Adipose tissue (tissue), 3 donors: ENCODE measurements at regions not wholly inside any gene's neighbourhood (a gene's known extent, or its start where the extent isn't known, plus 50 kb on each side); places are given as distances from the start of the nearest gene placed in this dataset.
"Not testable (repeated sequence)": the region's sequence is repeated elsewhere in the genome, so short reads cannot be mapped to it uniquely, and the experiment has no call there.

Experiments
- H3K27ac ChIP-seq: one replicate; pipeline ENCODE4 v1.5.1; 2013; ENCODE audit warnings: low read depth, low read length
- WGBS, 3 donors: extraction: QIAGEN DNeasy Blood & Tissue Kit; methylation state at CpG; one replicate each; pipeline ENCODE4 v1.1.7; 2013; 5-methylcytosine and 5-hydroxymethylcytosine counted together
- donor health status: healthy with polysubstance abuse.
- donor health status: Bipolar disorder and iron deficiency.
- donor health status: healthy.

GRCh38 chr18:55927831-55928230 lies 339.8 kb upstream of the TCF4 start:
- H3K27ac ChIP-seq: no peak overlapping the region
- WGBS, 3 donors: 31 to 71% (median 40%) methylated on average over 3 of the region's 3 CpGs

GRCh38 chr18:55925772-55926171 lies 337.8 kb upstream of the TCF4 start:
- WGBS, 3 donors: 69 to 79% (median 77%) methylated on average over 5 of the region's 5 CpGs

GRCh38 chr18:55920063-55920462 lies 332.1 kb upstream of the TCF4 start:
- WGBS, 3 donors: 79 to 93% (median 89%) methylated on average over 2 of the region's 2 CpGs
- H3K27ac ChIP-seq: no peak overlapping the region

More at GRCh38 chr18:55925772-55926171, 337.8 kb upstream of the TCF4 start:
- H3K27ac ChIP-seq: no peak overlapping the region

DNA sequence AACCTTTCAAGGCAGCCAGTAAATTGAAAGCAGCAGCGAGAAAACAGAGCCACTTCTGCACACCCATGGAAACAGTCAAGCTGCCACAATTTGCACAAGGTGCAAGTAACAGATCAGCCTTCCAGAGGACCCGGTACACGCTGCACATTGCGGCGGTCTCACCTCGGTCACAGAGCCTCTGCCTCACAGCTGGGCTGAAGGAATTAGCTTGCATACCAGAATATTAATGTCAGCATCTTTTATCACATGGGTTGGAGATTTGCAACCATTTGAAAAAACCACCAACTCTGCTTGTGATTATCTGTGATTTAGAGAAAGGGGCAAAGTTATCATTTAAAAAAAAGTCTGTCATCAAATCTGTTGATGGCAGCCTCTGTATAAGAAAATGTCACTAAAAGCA lies 330.5 kb upstream of the TCF4 start:
- WGBS, 3 donors: 64 to 77% (median 75%) methylated on average over 6 of the region's 6 CpGs

DNA sequence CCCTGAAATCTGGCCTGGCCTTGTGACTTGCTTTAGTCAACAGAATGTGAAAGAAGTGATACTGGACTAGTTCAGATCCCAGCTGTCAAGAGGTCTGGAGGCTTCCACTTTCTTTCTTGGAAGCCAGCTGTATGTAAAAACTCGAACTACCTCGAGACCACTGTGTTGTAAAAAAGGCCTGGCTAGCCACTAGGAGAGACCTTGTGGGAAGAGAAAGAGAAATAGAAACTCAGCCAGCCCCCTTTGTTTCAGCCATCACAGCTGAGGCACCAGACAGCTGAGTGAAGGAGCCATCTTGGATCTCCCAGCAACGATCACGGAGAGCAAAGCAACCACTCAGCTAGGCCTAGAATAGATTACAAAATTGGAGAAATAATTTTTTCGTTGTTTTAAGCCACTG lies 324.9 kb upstream of the TCF4 start:
- H3K27ac ChIP-seq: no peak overlapping the region
- WGBS, 3 donors: 91 to 95% (median 91%) methylated on average over 5 of the region's 5 CpGs

More for the DNA sequence above, 330.5 kb upstream of the TCF4 start:
- H3K27ac ChIP-seq: no peak overlapping the region

DNA sequence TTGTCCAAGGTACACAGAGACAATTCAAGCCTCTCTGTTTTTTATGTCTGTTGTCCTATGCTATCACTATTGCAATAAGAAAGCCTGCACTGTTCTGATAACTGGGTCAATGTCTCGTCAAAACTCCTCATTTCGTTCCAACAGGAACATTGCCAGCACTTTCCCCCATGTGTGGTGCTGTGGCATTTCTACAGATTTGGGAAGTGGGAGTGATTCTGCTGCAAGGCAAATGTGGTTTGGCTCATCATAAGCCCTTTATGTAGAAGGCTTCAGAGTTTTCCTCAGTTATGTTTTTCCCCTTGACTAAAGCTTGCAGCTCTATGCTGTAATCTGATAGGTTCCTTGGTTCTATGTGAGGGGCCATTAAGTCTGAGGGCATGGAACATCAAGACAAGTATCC lies 324.1 kb upstream of the TCF4 start:
- 45 to 66% (median 63%) methylated on average over 2 of the region's 2 CpGs for WGBS, 3 donors
- no peak overlapping the region for H3K27ac ChIP-seq

GRCh38 chr18:55910296-55910695 lies 322.3 kb upstream of the TCF4 start:
- 66 to 76% (median 70%) methylated on average over 2 of the region's 2 CpGs for WGBS, 3 donors
- H3K27ac ChIP-seq: no peak overlapping the region

DNA sequence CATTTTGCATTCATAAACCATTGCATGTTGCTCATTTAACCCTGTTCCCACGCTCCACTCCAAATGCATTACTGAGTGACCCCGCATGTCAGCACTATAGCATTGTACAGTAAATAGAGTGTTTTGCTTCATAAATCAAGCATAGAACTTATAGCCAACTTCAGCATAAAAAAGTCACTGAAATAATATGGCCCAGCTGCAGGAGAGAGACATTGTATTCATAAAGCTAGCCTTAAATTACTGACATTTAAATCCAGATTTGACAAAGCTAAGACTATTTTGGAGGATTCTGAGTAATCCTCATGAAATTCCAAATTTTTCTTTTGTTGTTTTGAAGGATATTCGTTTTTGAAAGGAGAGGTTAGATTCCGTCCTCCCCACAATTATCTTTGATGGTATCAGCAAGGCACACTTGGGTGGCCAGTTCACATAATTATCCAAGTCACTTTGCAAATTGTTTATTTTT lies 320.9 kb upstream of the TCF4 start:
- WGBS, 3 donors: 71 to 79% (median 77%) methylated on average over 4 of the region's 4 CpGs
- H3K27ac ChIP-seq: no peak overlapping the region

DNA sequence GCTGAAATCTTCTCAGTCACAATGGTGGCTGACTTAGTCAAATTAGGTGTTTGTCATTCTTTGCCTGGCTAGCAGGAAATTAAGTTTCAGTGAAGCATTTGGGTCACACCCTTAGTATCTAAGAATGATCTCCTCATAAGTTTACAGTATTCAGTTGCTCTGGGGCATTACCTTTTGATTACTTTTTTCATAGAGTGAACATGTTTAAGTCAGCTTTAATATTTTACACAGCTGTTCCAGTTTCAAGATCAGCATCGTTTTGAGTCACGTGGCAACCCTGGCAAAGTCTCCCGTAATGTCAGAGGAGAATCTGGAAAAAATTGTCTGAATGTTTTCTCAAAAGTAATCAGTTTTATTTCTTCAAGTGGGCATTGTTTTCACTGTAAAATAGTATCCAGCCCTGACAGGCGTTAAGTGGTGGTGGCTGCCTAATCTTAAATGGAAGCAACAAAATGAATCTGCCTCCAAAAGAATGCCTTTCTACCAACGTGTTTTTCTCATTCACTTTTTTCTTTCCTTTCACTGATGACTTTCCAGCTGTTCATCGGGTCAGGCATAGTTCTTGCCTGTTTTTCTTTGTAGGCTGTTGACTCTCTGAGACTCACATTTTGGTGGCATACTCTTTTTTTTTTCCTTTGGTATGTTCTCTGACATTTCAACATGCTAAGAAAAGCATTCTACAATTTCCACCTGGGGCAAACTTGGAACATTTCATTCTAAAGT lies 319.6 kb upstream of the TCF4 start:
- whole genome bisulfite sequencing, 3 donors: 32 to 44% (median 40%) methylated on average over 6 of the region's 6 CpGs
- no peak overlapping the region for H3K27ac ChIP-seq

DNA sequence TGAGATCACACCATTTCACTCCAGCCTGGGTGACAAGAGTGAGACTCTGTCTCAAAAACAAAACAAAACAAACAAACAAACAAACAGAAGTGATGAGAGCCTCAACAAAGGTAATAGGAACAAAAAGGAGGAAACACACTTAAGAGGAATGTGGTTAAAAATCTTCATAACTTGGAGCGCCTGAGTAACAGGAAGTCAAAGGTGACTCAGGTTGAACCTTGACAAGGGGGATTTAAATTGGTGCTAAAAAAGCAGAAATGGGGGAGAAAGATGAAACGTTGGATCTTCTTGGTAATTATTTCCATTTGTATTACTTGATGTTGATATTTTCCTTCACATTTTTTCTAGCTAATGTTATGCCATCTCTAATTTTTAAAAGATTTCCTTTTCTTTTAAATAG lies 318.5 kb upstream of the TCF4 start:
- 39 to 69% (median 49%) methylated on average over 2 of the region's 2 CpGs for WGBS, 3 donors
- H3K27ac ChIP-seq: no peak overlapping the region

- no peak overlapping the region for H3K27ac ChIP-seq
- 58 to 86% (median 82%) methylated on average over 6 of the region's 6 CpGs for WGBS, 3 donors
Measured at GRCh38 chr18:55903911-55904310, 315.9 kb upstream of the TCF4 start.

- 55 to 82% (median 78%) methylated on average over 2 of the region's 2 CpGs for WGBS, 3 donors
Measured at GRCh38 chr18:55900380-55900779, 312.4 kb upstream of the TCF4 start.

GRCh38 chr18:55897091-55897689 lies 309.2 kb upstream of the TCF4 start:
- H3K27ac ChIP-seq: no peak overlapping the region
- WGBS, 3 donors: 77 to 98% (median 91%) methylated on average over 3 of the region's 3 CpGs

More at GRCh38 chr18:55900380-55900779, 312.4 kb upstream of the TCF4 start:
- H3K27ac ChIP-seq: no peak overlapping the region

DNA sequence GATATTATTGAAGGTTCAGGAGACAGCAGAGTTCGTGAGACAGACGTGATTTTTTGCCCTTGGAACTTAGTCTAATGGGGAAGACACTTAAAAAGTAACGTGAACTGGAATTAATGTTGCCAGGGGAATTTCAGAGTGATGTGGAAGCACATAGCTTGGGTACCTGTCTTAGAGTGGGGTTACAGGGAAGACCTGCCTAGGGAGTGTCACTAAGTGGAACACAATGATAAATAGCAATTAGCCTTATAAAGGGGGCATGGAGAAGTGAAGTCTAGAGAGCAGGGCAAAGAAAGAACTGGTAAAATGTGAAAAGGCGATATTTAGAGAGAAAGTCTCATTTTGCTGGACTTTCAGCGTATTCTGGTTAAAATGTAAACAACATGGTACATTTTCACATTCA lies 306.0 kb upstream of the TCF4 start:
- 89 to 91% (median 91%) methylated on average over 5 of the region's 5 CpGs for WGBS, 3 donors
- no peak overlapping the region for H3K27ac ChIP-seq

GRCh38 chr18:55892862-55893813 lies 305.1 kb upstream of the TCF4 start:
- H3K27ac ChIP-seq: not testable (repeated sequence)
- 85 to 91% (median 86%) methylated on average over 24 to 28 of the region's 28 CpGs for WGBS, 3 donors

DNA sequence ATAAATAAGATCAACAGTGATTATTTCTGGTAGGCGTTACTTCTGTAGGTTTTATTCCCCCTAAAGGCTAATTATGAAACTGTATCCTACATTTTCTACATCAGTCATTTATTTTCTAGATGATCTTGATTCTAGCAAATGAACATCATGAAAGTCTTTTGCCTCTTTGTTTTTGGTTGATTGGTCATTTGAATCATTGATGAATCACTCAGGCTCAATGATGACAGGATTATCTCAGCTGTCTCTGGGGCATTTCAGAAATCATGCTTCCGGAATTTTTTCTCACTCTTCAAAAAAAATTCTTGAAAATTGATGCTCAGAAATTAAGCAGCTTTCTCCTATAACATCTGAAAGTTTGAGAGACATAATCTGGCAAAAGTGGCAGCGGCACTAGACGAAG lies 298.9 kb upstream of the TCF4 start:
- 92 to 96% (median 93%) methylated on average over 4 of the region's 4 CpGs for WGBS, 3 donors
- H3K27ac ChIP-seq: no peak overlapping the region

GRCh38 chr18:55884498-55884897 lies 296.5 kb upstream of the TCF4 start:
- no peak overlapping the region for H3K27ac ChIP-seq
- 38 to 50% (median 44%) methylated on average over 2 of the region's 2 CpGs for WGBS, 3 donors

DNA sequence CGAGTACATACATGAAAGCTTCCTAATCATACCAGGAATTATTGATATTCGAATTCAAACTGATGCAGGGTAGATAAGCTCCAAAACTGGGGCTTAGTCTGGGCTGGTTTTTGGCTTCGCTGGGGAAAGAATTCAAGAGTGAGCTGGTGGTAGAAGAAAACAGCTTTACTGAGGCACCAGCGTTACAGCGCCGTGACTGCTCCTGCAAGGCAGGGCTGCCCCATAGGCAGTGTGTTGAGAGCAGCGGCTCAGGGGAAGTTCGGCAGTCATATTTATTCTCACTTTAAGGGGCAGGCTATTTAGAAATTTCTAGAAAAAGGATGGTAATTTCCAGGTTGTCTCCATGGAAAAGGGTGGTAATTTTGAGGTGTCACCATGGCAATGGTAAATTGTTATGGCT lies 292.6 kb upstream of the TCF4 start:
- 88 to 95% (median 93%) methylated on average over 8 of the region's 8 CpGs for WGBS, 3 donors

GRCh38 chr18:55879331-55879730 lies 291.3 kb upstream of the TCF4 start:
- no peak overlapping the region for H3K27ac ChIP-seq
- 59 to 76% (median 72%) methylated on average over 2 of the region's 2 CpGs for WGBS, 3 donors

More for the DNA sequence above, 292.6 kb upstream of the TCF4 start:
- no peak overlapping the region for H3K27ac ChIP-seq
